Naive thymus-derived CD8-positive, alpha-beta T cell (primary cell): ENCODE measurements at regions not wholly inside any gene's neighbourhood (a gene's known extent, or its start where the extent isn't known, plus 50 kb on each side); places are given as distances from the start of the nearest gene placed in this dataset.

Experiments used
- ATAC-seq, 2 donors: fragments of 150-1000 bp; cut with Tn5 transposase in 1 of 2; sonication (Bioruptor Pico), chemical (Tn5 transposase) in 1 of 2; 1 replicate in 1 of 2; 2 replicates in 1 of 2; pipeline ENCODE4 v1.10.0; 2021; ENCODE audit warnings: mild to moderate bottlenecking in 2 of 2, moderate library complexity in 2 of 2
- POLR2A ChIA-PET: fragments of 350-600 bp; sonication (Branson Sonifier 250); formaldehyde crosslinking; loops from one replicate; lab custom pipeline; 2021; ENCODE audit warnings: antibody characterized with exemption; lab: Charles Lee
- DNase-seq, 10 donors: peaks; one replicate each; pipeline versions ENCODE4 v3.0.0 to v3.0.0-alpha.2; 2020 to 2022
- H3K27ac Mint-ChIP-seq, 10 donors: one replicate each; pipeline ENCODE4 v1.8.0; 2020 to 2022; ENCODE audit warnings: mild to moderate bottlenecking in 10 of 10, mixed read lengths in 10 of 10, moderate library complexity in 4 of 10, inconsistent platforms in 1 of 10
- H3K27me3 Mint-ChIP-seq, 5 donors: one replicate each; pipeline ENCODE4 v1.8.0; 2021 to 2022; ENCODE audit warnings: mixed read lengths in 5 of 5
- H3K36me3 Mint-ChIP-seq, 3 donors: one replicate each; pipeline ENCODE4 v1.8.0; 2020 to 2022; ENCODE audit warnings: mixed read lengths in 3 of 3, mild to moderate bottlenecking in 2 of 3, inconsistent platforms in 1 of 3
- H3K4me1 Mint-ChIP-seq, 4 donors: one replicate each; pipeline ENCODE4 v1.8.0; 2021 to 2022; ENCODE audit warnings: mixed read lengths in 4 of 4
- H3K4me3 Mint-ChIP-seq, 10 donors: one replicate each; pipeline ENCODE4 v1.8.0; 2020 to 2022; ENCODE audit warnings: mild to moderate bottlenecking in 10 of 10, mixed read lengths in 10 of 10, moderate library complexity in 6 of 10, inconsistent platforms in 1 of 10
- H3K9me3 Mint-ChIP-seq, 9 donors: one replicate each; pipeline ENCODE4 v1.8.0; 2020 to 2022; ENCODE audit warnings: mixed read lengths in 9 of 9, mild to moderate bottlenecking in 3 of 9, inconsistent platforms in 1 of 9, moderate library complexity in 1 of 9

GRCh38 chr2:188079196-188079595 lies 212.5 kb upstream of the GULP1 start:
- Mint-ChIP-seq H3K4me3 (no peak overlapping the region), H3K9me3 (peaks cover 0 to 14% (median 8%) of the 10 kb centered on the region in 9 donors), H3K36me3 (no peaks in the 10 kb centered on the region), H3K4me1 (no peaks in the 10 kb centered on the region), H3K27me3 (peaks cover 0 to 12% (median 0%) of the 10 kb centered on the region in 5 donors), H3K27ac (no peak overlapping the region)
- DNase-seq (no peak), ATAC-seq (no peak)
- POLR2A ChIA-PET: no interaction called here

- peaks cover 0 to 11% (median 0%) of the 10 kb centered on the region in 5 donors for H3K27me3 Mint-ChIP-seq
- DNase-seq: no peak
- peak overlapping the region in 1 of 10 donors; percentile 38 for H3K27ac Mint-ChIP-seq
- POLR2A ChIA-PET: no interaction called here
- no peak overlapping the region for H3K4me3 Mint-ChIP-seq
- ATAC-seq: no peak
- H3K36me3 Mint-ChIP-seq: no peaks in the 10 kb centered on the region
- H3K4me1 Mint-ChIP-seq: no peaks in the 10 kb centered on the region
- H3K9me3 Mint-ChIP-seq: peaks cover 0 to 10% (median 0%) of the 10 kb centered on the region in 9 donors
Measured at GRCh38 chr2:188085421-188085820, 206.3 kb upstream of the GULP1 start.

GRCh38 chr2:188089901-188090300 lies 201.8 kb upstream of the GULP1 start:
- DNase-seq (no peak), ATAC-seq (no peak)
- H3K4me3 Mint-ChIP-seq: no peak overlapping the region
- peaks cover 0 to 5% (median 0%) of the 10 kb centered on the region in 5 donors for H3K27me3 Mint-ChIP-seq
- H3K9me3 Mint-ChIP-seq: peaks cover 0 to 10% (median 2%) of the 10 kb centered on the region in 9 donors
- no peaks in the 10 kb centered on the region for H3K36me3 Mint-ChIP-seq
- no peak overlapping the region for H3K27ac Mint-ChIP-seq
- no peaks in the 10 kb centered on the region for H3K4me1 Mint-ChIP-seq
- POLR2A ChIA-PET: no interaction called here

- no peaks in the 10 kb centered on the region for H3K4me1 Mint-ChIP-seq
- DNase-seq (no peak), ATAC-seq (no peak)
- H3K27ac Mint-ChIP-seq: no peak overlapping the region
- peaks cover 0 to 10% (median 0%) of the 10 kb centered on the region in 9 donors for H3K9me3 Mint-ChIP-seq
- POLR2A ChIA-PET: no interaction called here
- no peak overlapping the region for H3K4me3 Mint-ChIP-seq
- H3K27me3 Mint-ChIP-seq: no peaks in the 10 kb centered on the region
- H3K36me3 Mint-ChIP-seq: no peaks in the 10 kb centered on the region
Measured at GRCh38 chr2:188091220-188091619, 200.5 kb upstream of the GULP1 start.

- DNase-seq (no peak), ATAC-seq (no peak)
- no peak overlapping the region for H3K4me3 Mint-ChIP-seq
- POLR2A ChIA-PET: no interaction called here
- peaks cover 0 to 8% (median 0%) of the 10 kb centered on the region in 9 donors for H3K9me3 Mint-ChIP-seq
- H3K27me3 Mint-ChIP-seq: no peaks in the 10 kb centered on the region
- no peaks in the 10 kb centered on the region for H3K4me1 Mint-ChIP-seq
- H3K36me3 Mint-ChIP-seq: no peaks in the 10 kb centered on the region
- no peak overlapping the region for H3K27ac Mint-ChIP-seq
Measured at GRCh38 chr2:188092734-188093133, 198.9 kb upstream of the GULP1 start.

- H3K27me3 Mint-ChIP-seq: no peaks in the 10 kb centered on the region
Measured at GRCh38 chr2:188096910-188097309, 194.8 kb upstream of the GULP1 start.

GRCh38 chr2:188102881-188103280 lies 188.8 kb upstream of the GULP1 start:
- H3K27ac Mint-ChIP-seq: no peak overlapping the region
- no peak overlapping the region for H3K4me3 Mint-ChIP-seq
- no peaks in the 10 kb centered on the region for H3K36me3 Mint-ChIP-seq
- H3K4me1 Mint-ChIP-seq: no peaks in the 10 kb centered on the region
- peaks cover 0 to 12% (median 0%) of the 10 kb centered on the region in 9 donors for H3K9me3 Mint-ChIP-seq
- POLR2A ChIA-PET: no interaction called here
- ATAC-seq (no peak), DNase-seq (no peak)
- peaks cover 0 to 9% (median 0%) of the 10 kb centered on the region in 5 donors for H3K27me3 Mint-ChIP-seq

More at GRCh38 chr2:188096910-188097309, 194.8 kb upstream of the GULP1 start:
- peaks cover 0 to 8% (median 0%) of the 10 kb centered on the region in 9 donors for H3K9me3 Mint-ChIP-seq
- H3K4me3 Mint-ChIP-seq: no peak overlapping the region
- POLR2A ChIA-PET: no interaction called here
- no peak for DNase-seq
- ATAC-seq: peak in 1 of 2 donors; percentile 30
- no peaks in the 10 kb centered on the region for H3K4me1 Mint-ChIP-seq
- no peaks in the 10 kb centered on the region for H3K36me3 Mint-ChIP-seq
- no peak overlapping the region for H3K27ac Mint-ChIP-seq

- POLR2A ChIA-PET: no interaction called here
- Mint-ChIP-seq H3K27me3 (no peaks in the 10 kb centered on the region), H3K4me3 (no peak overlapping the region), H3K4me1 (no peaks in the 10 kb centered on the region), H3K27ac (no peak overlapping the region), H3K36me3 (no peaks in the 10 kb centered on the region), H3K9me3 (peaks cover 0 to 4% (median 0%) of the 10 kb centered on the region in 9 donors)
- no peak for ATAC-seq
- DNase-seq: no peak
Measured at GRCh38 chr2:188114014-188114413, 177.7 kb upstream of the GULP1 start.

- POLR2A ChIA-PET: interaction anchor here (0.6 kb wide), 1 partner anchor 221 kb away, joined by 3 read pairs; no protein-coding TSS in a partner anchor
- Mint-ChIP-seq H3K4me3 (no peak overlapping the region), H3K27me3 (no peaks in the 10 kb centered on the region), H3K27ac (peak overlapping the region in 1 of 10 donors; percentile 37), H3K9me3 (peaks cover 0 to 10% (median 0%) of the 10 kb centered on the region in 9 donors), H3K4me1 (no peaks in the 10 kb centered on the region), H3K36me3 (no peaks in the 10 kb centered on the region)
- DNase-seq (no peak), ATAC-seq (no peak)
Measured at GRCh38 chr2:188117706-188118105, 174.0 kb upstream of the GULP1 start.

GRCh38 chr2:188118431-188118830 lies 173.2 kb upstream of the GULP1 start:
- Mint-ChIP-seq H3K27ac (peak overlapping the region in 1 of 10 donors; percentile 13), H3K9me3 (peaks cover 0 to 10% (median 0%) of the 10 kb centered on the region in 9 donors), H3K36me3 (no peaks in the 10 kb centered on the region), H3K4me1 (no peaks in the 10 kb centered on the region), H3K27me3 (no peaks in the 10 kb centered on the region), H3K4me3 (no peak overlapping the region)
- POLR2A ChIA-PET: no interaction called here
- ATAC-seq (no peak), DNase-seq (no peak)

- no peak for DNase-seq
- Mint-ChIP-seq H3K4me1 (no peaks in the 10 kb centered on the region), H3K27me3 (no peaks in the 10 kb centered on the region), H3K9me3 (peaks cover 0 to 10% (median 0%) of the 10 kb centered on the region in 9 donors), H3K4me3 (no peak overlapping the region), H3K36me3 (no peaks in the 10 kb centered on the region), H3K27ac (no peak overlapping the region)
- POLR2A ChIA-PET: no interaction called here
- no peak for ATAC-seq
Measured at GRCh38 chr2:188119112-188119838, 172.4 kb upstream of the GULP1 start.

- Mint-ChIP-seq H3K27me3 (no peaks in the 10 kb centered on the region), H3K9me3 (peaks cover 0 to 10% (median 0%) of the 10 kb centered on the region in 9 donors), H3K27ac (no peak overlapping the region), H3K36me3 (no peaks in the 10 kb centered on the region), H3K4me1 (no peaks in the 10 kb centered on the region), H3K4me3 (no peak overlapping the region)
- DNase-seq (no peak), ATAC-seq (no peak)
- POLR2A ChIA-PET: no interaction called here
Measured at GRCh38 chr2:188122985-188123384, 168.7 kb upstream of the GULP1 start.

- POLR2A ChIA-PET: no interaction called here
- Mint-ChIP-seq H3K27me3 (peaks cover 0 to 2% (median 0%) of the 10 kb centered on the region in 5 donors), H3K27ac (no peak overlapping the region), H3K9me3 (peaks cover 0 to 8% (median 0%) of the 10 kb centered on the region in 9 donors), H3K4me1 (no peaks in the 10 kb centered on the region), H3K4me3 (no peak overlapping the region), H3K36me3 (no peaks in the 10 kb centered on the region)
- DNase-seq (no peak), ATAC-seq (no peak)
Measured at GRCh38 chr2:188129677-188130076, 162.0 kb upstream of the GULP1 start.
